ENCODE measurements at regions not wholly inside any gene's neighbourhood (a gene's known extent, or its start where the extent isn't known, plus 50 kb on each side); places are given as distances from the start of the nearest gene placed in this dataset.
A peak's percentile ranks its signal among the peaks of the same experiment; 100 is the strongest.

DNA sequence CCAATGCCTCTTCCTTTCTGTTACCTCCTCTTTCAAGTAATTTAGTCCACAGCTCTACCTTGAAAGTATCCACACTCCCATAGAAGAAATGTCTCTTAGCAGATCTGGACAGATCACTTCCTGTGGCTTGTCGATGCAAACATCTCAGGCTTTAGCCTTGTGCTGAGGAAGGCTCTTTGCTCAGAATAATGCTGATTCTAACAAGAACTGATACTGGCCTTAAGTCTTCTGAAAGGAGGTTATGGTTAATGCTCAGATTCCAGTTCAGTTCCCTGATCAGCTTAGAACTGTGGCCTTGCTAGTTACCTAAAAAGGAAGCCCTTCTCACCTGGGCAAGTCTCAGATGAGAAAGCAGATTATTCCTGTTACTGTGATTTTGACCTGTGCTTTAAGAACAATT lies 230.1 kb upstream of the FAT4 start:
- intact Hi-C loops (cut with DNase I) = no loop called here
- ATAC-seq (no peak), DNase-seq (no peak)

DNA sequence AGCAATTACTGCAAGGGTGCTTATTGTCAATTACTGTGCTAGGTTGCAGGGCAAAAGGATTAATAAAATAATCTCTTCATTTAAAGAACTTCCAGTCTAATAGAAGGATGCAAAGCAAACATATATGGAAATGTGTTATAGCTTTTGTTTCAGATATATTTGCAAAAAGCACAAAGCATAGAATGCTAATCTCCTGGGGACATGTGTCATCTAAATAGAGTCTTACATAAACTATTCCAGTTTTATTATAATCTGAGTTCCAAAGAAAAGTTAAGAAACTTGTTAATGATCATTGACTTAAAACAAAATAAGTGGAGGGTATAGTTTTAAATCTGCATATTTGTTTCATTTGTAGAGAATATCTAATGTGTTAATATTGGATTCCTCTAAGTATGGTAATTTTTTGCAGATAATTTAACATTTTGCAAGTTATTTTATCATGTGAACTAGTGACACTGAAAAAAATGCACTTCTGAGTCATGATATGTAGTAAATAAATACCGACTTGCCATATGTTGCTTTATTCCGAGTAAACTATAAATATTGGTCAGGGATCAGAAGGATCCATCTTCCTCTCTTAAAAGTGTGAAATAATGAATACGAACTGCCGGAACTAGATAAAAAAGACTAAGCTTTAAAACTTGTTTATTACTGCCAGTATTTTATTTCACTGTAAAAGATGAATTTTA lies 231.9 kb upstream of the FAT4 start:
- DNase-seq = no peak
- intact Hi-C loops (cut with DNase I) = no loop called here
- no peak for ATAC-seq

DNA sequence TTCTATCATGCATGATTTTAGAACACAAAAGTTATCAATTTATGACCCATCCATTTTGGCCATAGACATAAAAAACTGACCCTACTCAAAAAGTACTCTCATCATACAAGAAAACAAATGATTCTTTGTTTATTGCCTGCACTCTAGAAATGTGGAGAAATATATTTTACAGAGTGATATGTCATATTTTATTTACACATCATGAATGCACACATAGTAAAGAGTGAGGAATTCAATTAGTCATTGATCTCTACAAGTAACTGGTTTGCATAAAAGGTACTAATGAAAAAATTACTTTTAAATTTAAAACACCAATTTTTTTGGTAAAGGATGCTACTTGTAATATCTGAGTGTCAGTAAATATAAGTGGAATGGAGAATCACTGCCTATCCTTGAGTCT lies 242.5 kb upstream of the FAT4 start:
- ATAC-seq = no peak
- DNase-seq = no peak
- intact Hi-C loops (cut with DNase I) = no loop called here

DNA sequence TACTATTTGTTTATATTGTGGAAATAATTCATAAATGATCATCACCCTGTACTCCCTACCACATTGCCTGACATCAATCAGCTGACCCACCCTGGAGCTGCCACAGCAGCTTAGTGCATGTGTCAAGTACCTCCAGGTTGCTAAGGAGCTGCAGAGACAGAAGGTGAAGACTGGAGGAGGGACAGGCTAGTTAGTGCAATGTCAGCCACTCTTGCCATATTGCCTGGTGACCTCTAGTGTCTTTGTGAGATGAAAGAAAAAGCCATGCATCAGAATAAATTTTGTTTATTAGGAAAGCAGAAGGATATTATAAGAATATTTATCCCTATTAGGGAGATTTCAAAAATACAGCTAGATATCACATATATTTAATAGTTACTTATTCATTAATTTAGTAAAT lies 243.9 kb upstream of the FAT4 start:
- intact Hi-C loops (cut with DNase I) = no loop called here
- no peak for DNase-seq
- no peak for ATAC-seq

DNA sequence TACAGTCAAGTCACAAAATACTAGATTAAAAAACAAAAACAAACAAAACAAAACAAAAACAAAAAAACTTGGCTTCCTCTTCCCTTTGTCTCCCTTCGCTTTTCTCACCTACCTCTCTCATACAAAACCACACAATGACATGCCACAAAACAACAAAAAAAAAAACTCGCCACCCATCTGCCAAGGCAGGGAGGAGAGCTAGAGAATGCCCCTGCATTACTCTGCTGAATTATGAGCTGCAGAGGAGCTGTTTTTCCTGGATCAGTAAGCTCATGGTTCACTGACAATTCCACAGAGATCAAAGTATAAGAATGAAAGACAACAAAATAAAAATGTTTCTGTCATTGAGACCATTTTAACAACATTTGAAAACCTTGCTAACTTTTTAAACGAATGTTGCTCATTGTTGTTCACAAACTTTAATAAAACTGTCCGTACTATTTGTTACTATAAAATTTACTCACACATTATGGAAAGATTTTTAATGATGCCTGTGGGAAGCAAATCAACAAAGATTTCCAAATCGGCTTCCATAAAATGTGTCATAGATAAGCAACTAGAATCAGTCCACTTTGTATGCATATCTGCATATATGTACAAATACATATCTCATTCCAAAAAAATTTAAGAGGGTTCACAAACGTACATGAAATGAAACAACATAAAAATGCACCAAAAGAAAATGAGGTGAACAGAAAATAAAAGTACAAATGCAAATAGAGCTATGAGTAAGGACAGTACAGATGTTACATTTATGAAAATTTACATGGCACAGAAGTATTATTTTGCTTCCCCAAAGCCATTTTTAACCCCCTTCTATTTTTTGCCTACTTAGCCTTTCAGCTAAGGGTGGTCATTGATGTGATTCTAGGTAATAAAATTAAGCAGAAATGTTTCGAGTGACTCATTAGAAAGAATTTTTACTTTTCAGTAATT lies 252.4 kb upstream of the FAT4 start:
- DNase-seq (no peak), ATAC-seq (no peak)
- intact Hi-C loops (cut with DNase I) = no loop called here

DNA sequence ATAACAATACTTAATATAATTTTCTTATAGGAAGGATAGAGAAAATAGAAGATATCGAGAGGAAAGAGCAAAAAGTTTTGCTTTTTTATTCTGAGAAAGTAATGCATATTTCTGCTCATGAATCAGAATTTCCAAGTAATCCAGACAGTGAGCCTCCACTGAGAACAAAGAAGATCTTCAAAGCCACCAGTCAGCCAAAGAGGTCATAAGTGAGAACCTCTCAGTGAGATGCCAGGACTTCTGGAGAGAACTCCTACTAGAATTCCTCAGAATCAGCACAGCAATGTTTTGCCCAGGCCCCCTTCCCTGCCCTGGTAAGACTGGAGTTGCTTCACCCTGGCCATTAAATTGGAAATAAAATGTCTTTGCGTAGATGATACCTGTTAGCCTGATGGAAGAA lies 254.4 kb upstream of the FAT4 start:
- DNase-seq = no peak
- intact Hi-C loops (cut with DNase I) = no loop called here
- ATAC-seq = no peak

DNA sequence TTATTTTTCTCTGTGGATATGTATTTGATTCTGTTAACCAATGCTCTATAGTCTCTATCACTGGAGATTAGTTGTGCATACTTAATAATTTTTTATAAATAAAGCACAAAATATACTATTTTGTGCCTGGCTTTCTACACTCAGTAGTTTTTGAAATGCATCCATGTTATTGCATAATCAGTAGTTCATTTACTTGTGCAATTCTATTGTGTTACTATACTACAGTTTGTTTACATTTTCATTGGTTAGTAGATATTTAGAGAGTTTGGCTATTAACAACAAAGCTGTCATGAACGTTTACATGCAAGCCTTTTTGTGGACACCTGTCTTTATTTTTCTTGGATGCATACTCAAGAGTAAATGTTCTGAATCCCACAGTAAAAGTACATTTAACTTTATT lies 265.0 kb upstream of the FAT4 start:
- ATAC-seq = no peak
- intact Hi-C loops (cut with DNase I) = no loop called here
- no peak for DNase-seq

DNA sequence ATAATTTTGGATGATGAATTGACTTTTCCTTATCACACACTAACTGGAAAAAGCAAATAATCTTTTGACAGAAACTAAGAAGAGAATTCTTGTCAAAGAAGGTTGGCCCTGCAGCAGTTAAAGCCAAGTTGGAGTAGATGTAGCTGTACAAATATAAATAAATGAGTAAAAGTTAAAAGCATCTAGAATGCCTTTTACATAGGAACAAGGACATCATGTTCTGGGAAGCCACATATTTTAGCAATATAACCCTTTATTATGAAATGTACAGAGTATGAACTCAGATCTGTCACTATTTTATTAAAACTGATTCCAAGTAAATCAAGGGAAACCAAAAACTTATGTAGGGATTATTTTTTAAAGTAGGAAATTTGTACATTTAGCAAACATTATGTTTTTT lies 269.4 kb upstream of the FAT4 start:
- intact Hi-C loops (cut with DNase I) = no loop called here
- ATAC-seq = no peak

DNA sequence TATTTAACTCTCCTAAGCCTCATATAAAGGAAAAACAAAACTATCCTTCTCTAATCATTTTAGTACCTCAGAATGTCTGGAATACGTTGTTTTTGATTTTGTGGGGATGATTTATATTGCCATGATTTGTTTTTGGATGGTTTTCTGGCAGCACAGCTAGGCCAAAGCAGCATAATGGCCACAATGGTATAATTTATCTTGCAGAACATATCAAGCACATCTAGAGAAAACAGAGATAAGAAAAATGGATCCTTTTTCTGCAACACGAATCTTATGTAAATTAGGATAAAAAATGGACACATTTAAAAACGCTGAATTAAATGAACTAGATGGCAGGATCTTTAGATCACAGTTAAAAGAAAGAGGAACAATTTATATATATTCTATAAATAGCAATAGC lies 269.9 kb upstream of the FAT4 start:
- DNase-seq (no peak), ATAC-seq (no peak)
- intact Hi-C loops (cut with DNase I) = no loop called here

More for the DNA sequence above, 269.4 kb upstream of the FAT4 start:
- no peak for DNase-seq

DNA sequence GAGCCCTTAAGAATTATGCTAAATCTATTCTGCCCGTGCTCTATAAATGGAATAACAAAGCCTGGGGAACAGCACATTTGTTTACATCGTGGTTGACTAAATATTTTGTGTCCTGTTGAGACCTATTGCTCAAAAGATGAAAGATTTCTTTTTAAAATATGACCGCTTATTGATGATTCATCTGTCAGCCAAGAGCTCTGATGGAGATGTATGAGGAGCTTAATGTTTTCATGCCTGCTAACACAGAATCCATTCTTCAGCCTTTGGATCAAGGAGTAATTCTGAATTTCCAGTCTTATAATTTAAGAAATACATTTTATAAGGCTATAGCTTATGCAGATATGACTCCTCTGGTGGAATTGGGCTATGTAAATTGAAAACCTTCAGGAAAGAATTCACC lies 271.3 kb upstream of the FAT4 start:
- DNase-seq (no peak), ATAC-seq (no peak)
- intact Hi-C loops (cut with DNase I) = no loop called here

DNA sequence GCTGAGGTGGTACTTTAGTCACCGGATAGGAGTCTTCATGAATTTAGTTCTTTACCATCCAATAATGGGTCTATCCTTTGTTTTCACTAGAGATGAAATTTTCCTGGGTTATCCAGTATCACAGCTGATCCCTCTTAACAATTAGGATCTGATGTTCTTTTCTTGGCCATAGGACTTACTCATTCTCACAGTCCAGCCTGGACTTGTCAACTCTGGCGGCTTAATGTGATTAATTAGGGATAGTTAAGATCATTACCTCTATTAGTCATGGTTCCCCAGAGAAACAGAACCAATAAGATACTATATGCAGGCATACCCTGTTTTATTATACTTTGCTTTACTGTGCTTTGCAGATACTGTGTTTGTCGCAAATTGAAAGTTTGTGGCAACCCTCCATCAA lies 272.7 kb upstream of the FAT4 start:
- intact Hi-C loops (cut with DNase I) = no loop called here
- peak in 1 of 2 donors; percentile 33 for ATAC-seq
- DNase-seq = no peak

DNA sequence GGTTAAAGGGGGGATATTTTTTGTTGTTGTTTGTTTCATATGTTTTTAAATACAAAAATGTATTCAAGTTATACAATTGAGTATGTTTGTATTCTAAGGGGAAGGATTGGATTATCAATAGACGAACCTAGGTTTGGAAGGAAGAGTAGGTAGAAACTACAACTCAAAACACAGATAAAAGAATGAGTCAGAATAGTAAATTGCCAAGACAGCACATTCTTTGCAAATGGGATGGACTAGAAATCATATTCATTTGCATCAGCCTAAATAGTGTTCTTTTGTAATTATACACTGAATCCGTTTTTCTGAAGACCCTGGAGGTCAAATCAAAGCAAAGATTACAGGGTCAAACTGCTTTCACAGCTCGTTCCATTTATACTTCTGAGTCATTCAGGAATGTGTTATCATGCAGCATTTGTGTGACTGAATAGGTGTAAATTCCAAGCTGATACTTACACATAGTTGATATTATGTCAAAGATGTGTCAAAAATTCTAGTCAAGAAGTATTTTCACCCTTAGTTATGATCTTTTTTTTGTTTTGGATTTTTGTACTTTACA lies 273.3 kb upstream of the FAT4 start:
- intact Hi-C loops (cut with DNase I) = no loop called here
- no peak for DNase-seq
- peak in 1 of 2 donors; percentile 80 for ATAC-seq

DNA sequence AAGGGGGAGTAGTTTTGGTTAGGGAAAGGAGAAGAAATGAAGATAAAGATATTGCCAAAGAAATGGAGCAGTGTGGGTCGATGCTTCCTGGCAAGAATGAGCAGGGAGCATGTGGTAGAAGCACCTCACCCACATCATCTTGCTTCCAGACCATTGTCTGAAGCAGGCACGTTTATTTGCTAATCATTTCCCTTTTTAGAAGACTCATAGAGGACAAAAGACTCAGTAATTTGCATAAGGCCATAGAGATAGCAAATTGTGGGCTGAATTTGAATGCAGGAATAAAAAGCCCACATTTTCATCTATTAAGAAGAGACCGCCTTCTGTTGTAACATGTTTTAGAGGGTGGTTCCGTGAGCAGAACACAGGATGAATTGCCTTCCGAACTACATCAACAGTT lies 275.2 kb upstream of the FAT4 start:
- no peak for DNase-seq
- no peak for ATAC-seq
- intact Hi-C loops (cut with DNase I) = no loop called here

DNA sequence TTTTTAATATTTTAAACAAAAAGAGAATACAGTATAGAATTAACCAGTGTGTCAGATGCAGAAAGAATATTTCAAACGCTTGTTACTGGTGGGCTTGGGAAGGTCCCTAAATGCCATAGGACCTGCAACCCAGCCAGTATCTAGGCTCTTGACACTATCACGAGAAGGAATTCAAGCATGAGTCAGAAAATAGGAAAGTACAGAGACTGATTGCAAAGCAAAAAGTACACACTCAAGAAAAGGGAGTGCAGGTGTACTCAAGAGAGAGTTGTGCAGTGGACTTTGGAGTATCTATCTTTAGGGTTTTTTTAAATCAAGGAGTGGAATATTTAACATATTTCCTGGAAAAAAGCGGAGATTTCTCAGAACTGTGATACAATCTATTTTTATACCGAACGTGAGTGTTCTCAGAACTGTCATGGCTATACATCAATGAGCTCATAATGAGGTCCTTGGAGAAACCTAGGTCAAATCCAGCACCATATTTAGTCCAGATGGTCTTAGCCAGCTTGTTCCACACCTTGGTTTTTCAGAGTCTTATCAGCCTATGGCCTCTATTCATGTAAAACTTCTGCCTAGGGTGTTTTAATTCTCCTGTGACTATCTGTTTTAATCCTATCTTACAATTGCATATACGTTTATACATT lies 291.8 kb upstream of the FAT4 start:
- intact Hi-C loops (cut with DNase I) = no loop called here
- DNase-seq (no peak), ATAC-seq (no peak)

DNA sequence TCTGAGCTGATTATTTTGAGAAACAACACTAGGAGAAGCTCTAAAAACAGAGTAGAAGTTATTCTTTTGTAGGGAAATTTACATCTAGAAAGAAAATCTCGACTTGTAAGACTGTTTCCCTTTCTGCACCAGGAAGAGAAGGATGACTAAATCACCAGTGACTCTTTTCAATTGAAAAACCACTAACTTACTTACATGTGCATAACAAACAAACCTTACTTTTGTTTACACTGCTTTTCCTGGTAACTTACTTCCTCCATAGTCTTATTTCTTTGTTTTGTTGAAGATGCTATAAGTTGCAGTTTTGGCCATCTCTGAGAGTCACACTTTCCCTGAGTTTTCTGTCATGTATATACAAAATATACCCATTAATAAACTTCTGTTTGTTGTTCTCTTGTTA lies 293.6 kb upstream of the FAT4 start:
- DNase-seq = no peak
- intact Hi-C loops (cut with DNase I) = no loop called here
- no peak for ATAC-seq

DNA sequence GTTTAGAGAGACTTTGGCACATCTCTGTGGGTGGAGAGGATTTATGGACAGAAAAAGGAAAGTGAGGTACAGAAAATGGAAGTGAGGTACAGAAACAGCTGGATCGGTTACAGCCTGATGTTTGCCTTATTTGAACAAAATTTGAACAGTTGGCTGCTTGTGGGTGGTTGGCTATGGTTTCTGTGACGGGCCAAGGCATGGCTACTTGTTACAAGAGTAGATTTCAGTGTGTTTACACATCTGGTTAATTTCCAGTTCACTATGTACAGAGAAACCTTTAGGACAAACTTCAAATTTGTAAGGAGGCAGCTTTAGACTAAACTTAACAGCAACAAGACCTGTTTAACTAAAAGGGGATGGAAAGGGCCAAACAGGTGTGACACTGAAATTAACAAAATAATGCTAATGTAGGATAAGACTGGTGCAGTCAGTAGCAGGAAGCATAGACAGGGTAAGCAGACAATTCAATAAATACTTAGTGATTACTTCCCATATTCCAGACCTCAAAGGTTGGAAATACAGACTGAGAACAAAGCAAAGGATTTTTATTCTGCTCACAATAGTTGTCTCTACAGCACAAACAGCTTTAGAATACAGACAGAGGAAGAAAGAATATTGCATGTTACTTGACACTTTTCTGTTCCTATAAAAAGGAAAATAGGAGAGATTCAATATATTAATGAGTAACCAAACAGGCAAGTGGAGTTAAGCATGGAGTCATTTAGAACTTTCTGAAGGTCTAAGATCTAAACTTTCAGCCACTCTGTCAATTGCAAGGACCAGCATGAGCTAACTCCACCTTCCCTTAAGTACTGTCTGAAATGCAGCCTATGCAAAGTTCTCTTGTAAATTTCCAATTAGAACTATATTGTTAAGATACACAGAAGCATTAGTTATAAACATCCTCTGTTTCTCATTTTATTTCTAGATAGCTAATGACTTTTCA lies 294.4 kb upstream of the FAT4 start:
- intact Hi-C loops (cut with DNase I) = no loop called here
- DNase-seq (no peak), ATAC-seq (no peak)

DNA sequence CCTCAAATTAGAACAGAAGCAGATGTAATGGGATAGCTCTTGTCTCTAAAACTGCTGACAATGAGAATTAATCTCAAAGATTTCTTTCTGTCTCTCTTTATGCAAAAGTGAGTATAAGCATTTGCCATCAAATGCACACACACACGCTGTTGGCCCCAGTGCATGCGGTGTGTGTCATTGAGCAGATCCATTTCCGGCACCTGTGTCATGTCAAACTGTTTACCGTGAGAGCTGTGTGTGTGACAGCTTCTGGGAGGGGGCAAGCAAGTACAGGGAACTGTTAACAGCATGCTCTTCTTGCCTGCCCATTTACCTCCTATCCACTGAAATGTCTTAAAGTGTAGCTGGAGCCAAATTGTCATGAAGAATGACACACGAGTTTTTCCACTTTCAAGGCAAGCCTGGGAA lies 297.9 kb upstream of the FAT4 start:
- ATAC-seq (no peak), DNase-seq (no peak)
- intact Hi-C loops (cut with DNase I) = no loop called here

DNA sequence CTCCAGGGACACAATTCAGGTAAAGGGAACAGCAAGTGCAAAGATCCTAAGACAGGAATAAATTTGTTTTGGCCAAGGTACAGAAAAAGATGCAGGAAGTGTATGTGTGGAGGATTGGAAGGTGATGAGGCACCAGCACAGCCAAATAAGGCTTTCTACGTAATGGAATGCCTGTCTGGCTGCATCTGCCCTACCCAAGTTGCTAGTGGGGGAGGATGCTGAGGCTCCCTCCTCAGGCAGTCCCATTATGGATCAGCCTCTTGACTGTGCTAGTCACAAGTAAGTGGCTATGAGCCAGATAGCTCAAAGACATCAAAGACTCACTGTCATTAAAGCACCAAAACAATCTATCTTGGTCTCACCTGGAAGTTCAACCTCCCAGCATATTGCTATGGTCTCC lies 300.9 kb upstream of the FAT4 start:
- no peak for DNase-seq
- intact Hi-C loops (cut with DNase I) = no loop called here
- ATAC-seq = no peak

DNA sequence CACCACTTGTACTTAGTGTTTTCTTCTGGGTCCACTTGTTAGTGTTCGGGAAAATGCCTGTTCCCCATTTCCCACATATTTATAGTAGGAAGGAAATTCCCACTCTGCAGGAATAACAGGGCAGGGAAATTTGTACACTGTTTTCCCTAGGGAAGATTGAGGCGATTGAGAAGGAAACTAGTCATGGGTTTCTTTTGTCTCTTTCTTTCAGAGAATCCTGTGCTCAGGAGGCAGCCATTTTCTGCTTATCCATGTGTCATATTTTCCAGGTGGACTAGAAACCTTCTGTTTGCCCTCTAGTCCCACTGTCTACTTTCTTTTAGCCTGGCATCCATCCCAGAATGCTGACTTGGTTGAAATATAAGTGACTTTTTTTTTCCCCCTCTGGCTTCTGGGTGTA lies 299.1 kb upstream of the ANKRD50 start:
- no peak for DNase-seq
- ATAC-seq = no peak
- intact Hi-C loops (cut with DNase I) = no loop called here

Measured in left cardiac atrium (tissue), 4 donors.